ENCODE measurements at regions not wholly inside any gene's neighbourhood (a gene's known extent, or its start where the extent isn't known, plus 50 kb on each side); places are given as distances from the start of the nearest gene placed in this dataset.

DNA sequence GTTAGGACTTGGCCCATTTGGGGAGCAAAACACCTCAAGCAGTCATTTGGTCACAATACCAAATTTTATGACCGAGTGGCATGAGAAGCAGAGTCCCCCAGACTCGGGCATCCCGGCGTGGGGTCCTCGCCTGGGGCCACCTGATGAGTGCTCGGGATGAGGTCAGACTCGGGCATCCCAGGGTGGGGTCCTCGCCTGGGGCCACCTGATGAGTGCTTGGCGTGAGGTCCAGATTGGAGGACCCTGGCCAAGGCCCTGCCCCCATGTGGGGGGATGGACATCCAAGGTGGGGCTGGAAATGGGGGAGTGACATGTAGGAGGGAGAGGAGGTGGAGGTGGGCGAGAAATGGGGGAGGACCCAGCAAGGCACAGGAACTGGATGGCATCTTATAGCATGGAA is 56.1 kb upstream of the CST7 start:
- DNase-seq (ENCODE audit: low read depth), result no peak
- TF ChIP-seq, protein P1, sequence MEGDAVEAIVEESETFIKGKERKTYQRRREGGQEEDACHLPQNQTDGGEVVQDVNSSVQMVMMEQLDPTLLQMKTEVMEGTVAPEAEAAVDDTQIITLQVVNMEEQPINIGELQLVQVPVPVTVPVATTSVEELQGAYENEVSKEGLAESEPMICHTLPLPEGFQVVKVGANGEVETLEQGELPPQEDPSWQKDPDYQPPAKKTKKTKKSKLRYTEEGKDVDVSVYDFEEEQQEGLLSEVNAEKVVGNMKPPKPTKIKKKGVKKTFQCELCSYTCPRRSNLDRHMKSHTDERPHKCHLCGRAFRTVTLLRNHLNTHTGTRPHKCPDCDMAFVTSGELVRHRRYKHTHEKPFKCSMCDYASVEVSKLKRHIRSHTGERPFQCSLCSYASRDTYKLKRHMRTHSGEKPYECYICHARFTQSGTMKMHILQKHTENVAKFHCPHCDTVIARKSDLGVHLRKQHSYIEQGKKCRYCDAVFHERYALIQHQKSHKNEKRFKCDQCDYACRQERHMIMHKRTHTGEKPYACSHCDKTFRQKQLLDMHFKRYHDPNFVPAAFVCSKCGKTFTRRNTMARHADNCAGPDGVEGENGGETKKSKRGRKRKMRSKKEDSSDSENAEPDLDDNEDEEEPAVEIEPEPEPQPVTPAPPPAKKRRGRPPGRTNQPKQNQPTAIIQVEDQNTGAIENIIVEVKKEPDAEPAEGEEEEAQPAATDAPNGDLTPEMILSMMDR (IDR thresholded peaks at IDR 0.05; ENCODE audit: low read length, missing control alignments), result no peak
- no peak overlapping the region for H3K4me3 ChIP-seq (replicated peaks; ENCODE audit: low read depth, low read length)

DNA sequence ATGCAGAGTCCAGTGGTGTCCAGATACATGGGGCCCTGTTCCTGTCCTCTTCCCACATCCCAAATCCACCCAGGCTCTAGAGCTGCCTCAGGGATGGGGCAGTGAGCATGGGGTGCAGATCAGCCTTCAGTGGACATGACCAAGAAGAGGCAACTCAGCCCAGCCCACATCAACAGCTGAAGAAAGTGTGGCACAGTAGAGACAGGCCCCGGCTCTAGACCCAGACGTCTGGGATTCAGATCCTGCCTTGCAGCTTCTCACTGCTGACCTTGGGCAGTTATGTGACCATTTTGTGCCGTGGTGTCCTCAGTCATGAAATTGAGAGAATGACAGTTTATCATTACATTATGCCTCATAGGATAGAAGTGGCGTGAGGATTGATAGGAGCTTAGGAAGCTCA is 54.6 kb upstream of the CST7 start:
- TF ChIP-seq, protein P1 (IDR thresholded peaks at IDR 0.05; ENCODE audit: low read length, missing control alignments), result no peak

DNA sequence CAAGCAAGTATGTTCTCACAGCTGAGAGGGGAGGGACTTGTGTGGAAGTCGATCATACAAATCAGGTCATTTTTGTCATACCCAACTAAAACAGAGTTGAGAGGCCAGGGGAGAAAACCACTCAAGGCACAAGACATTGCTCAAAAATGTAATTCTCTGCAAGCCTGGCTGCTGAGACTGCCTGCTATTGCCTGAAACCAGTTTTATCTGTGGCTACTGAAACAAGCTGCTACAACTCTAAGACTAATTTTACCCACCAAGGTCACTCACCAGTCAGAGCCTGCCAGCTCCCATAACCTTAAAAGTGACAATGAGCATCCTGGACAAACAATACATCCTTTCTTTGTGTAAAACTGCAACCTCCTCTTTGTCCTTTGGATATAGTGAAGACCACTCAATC is 54.1 kb upstream of the CST7 start:
- H3K4me3 ChIP-seq (replicated peaks; ENCODE audit: low read depth, low read length), result no peak overlapping the region
- DNase-seq (ENCODE audit: low read depth), result no peak
- TF ChIP-seq, protein P1 (IDR thresholded peaks at IDR 0.05; ENCODE audit: low read length, missing control alignments), result no peak

More for the DNA sequence above, 54.6 kb upstream of the CST7 start:
- DNase-seq (ENCODE audit: low read depth), result no peak
- H3K4me3 ChIP-seq (replicated peaks; ENCODE audit: low read depth, low read length), result no peak overlapping the region

DNA sequence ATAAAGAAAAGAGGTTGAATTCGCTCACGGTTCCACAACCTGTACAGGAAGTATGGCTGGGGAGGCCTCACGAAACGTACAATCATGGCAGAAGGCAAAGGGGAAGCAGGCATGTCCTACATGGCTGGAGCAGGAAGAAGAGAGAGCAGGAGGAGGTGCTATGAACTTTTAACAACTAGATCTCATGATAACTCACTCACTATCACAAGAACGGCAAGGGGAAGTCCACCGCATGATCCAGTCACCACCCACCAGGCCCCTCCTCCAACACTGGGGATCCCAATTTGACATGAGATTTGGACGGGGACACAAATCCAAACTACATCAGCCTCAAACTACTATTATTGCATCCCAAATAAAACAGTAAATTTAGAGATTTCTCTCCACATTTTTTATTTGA is 53.6 kb upstream of the CST7 start:
- no peak for DNase-seq (ENCODE audit: low read depth)
- H3K4me3 ChIP-seq (replicated peaks; ENCODE audit: low read depth, low read length), result no peak overlapping the region
- TF ChIP-seq, protein P1 (IDR thresholded peaks at IDR 0.05; ENCODE audit: low read length, missing control alignments), result no peak

DNA sequence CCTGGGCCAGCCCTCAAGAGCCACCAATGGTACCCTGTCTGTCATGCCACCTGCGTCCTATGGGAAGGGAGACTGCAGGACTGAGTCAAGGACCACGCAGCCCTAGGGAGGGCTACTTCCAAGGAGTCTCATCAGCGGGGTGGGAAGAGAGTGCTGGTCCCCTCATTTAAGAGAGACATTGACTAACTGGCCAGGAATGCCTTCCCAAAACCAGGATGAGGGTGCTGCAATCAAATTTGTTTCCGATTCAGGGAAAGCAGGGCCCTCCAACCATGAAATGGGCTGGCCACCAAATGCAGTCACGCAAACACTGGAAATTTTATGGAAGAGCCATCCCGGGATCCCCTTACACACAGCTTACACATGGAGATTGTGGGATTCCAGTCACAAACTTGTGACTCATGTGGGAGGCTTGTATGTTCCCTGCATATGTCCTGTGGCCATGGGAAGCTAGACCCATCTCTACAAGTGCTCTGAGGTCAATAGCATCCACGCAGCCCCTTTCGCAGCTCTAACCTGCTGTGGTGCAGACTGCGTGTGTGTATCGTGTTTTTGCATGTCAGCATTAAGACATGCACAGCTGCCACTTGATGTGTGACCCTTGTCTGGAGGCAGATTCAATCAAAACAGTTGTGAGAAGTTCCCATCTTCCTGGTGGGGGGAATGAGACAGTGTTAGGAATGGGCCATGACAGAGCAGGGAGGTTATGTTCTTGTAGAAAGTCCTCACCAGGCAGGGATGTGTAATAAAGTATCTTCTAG is 53.0 kb upstream of the CST7 start:
- no peak overlapping the region for H3K4me3 ChIP-seq (replicated peaks; ENCODE audit: low read depth, low read length)
- TF ChIP-seq, protein P1 (IDR thresholded peaks at IDR 0.05; ENCODE audit: low read length, missing control alignments), result no peak
- DNase-seq (ENCODE audit: low read depth), result no peak

DNA sequence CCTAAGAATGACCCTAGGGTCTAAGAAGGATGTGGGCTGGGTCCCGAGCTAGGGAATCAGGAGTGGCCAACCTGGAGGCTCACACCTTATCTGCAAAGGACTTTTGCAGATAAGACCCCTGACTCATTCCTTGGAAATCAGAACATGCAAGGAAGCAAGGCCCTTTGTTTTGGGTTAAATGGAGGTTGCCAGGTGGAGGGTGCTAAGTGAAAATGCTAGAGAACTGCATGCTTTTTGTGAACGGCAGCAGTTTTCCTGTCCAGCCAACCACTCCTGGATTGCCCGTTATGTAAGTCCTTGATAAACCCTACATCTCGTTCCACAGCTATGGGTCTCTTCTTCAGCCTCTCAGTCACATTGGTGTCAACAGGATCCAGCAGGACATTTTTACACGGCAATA is 52.1 kb upstream of the CST7 start:
- H3K4me3 ChIP-seq (replicated peaks; ENCODE audit: low read depth, low read length), result no peak overlapping the region
- TF ChIP-seq, protein P1 (IDR thresholded peaks at IDR 0.05; ENCODE audit: low read length, missing control alignments), result no peak
- no peak for DNase-seq (ENCODE audit: low read depth)

DNA sequence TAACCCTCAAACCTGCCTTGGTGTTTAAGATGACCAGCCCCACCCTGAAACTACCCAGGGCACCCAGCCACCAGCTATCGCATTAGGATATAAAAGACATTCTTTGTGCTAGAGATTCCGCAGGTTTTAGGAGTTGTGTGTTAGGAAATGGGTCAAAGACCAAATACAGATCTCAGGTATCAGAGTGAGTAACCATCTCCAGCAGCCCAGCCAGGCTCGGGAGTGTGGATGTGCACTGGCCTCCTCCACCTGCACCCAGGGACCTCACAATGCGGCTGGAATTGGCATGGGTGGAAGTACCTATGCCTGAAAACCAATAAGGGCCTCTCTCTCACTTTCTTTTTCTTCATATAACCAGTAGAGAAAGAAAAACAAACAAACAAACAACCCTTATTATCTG is 51.1 kb upstream of the CST7 start:
- no peak overlapping the region for H3K4me3 ChIP-seq (replicated peaks; ENCODE audit: low read depth, low read length)
- TF ChIP-seq, protein P1 (IDR thresholded peaks at IDR 0.05; ENCODE audit: low read length, missing control alignments), result no peak
- DNase-seq (ENCODE audit: low read depth), result no peak
